ENCODE measurements at regions not wholly inside any gene's neighbourhood (a gene's known extent, or its start where the extent isn't known, plus 50 kb on each side); places are given as distances from the start of the nearest gene placed in this dataset.
"Not testable (repeated sequence)": the region's sequence is repeated elsewhere in the genome, so short reads cannot be mapped to it uniquely, and the experiment has no call there.

GRCh38 chrX:95718746-95719145 lies 965.9 kb upstream of the DIAPH2 start:
- H3K36me3 Mint-ChIP-seq (ENCODE audit: low read depth), result no peaks in the 10 kb centered on the region
- H3K27me3 Mint-ChIP-seq (ENCODE audit: low read depth), result no peaks in the 10 kb centered on the region
- no peak overlapping the region for H3K4me3 Mint-ChIP-seq
- no peak overlapping the region for H3K27ac Mint-ChIP-seq
- H3K9me3 Mint-ChIP-seq (ENCODE audit: insufficient read depth), result no peaks in the 10 kb centered on the region
- DNase-seq, result no peak
- ChIA-PET POLR2A (no interaction called here), CTCF (no interaction called here)
- no peaks in the 10 kb centered on the region for H3K4me1 Mint-ChIP-seq (ENCODE audit: low read depth)
- ATAC-seq, result no peak

GRCh38 chrX:95721011-95721410 lies 963.6 kb upstream of the DIAPH2 start:
- Mint-ChIP-seq H3K27ac (no peak overlapping the region), H3K9me3 (ENCODE audit: insufficient read depth) (no peaks in the 10 kb centered on the region), H3K36me3 (ENCODE audit: low read depth) (no peaks in the 10 kb centered on the region), H3K4me1 (ENCODE audit: low read depth) (no peaks in the 10 kb centered on the region), H3K4me3 (no peak overlapping the region), H3K27me3 (ENCODE audit: low read depth) (no peaks in the 10 kb centered on the region)
- DNase-seq (no peak), ATAC-seq (no peak)
- POLR2A ChIA-PET, result no interaction called here
- CTCF ChIA-PET, result no interaction called here

GRCh38 chrX:95728446-95728845 lies 956.2 kb upstream of the DIAPH2 start:
- POLR2A ChIA-PET, result no interaction called here
- H3K27ac Mint-ChIP-seq, result no peak overlapping the region
- no peaks in the 10 kb centered on the region for H3K36me3 Mint-ChIP-seq (ENCODE audit: low read depth)
- CTCF ChIA-PET, result no interaction called here
- ATAC-seq (no peak), DNase-seq (no peak)
- no peaks in the 10 kb centered on the region for H3K4me1 Mint-ChIP-seq (ENCODE audit: low read depth)
- H3K27me3 Mint-ChIP-seq (ENCODE audit: low read depth), result no peaks in the 10 kb centered on the region
- no peaks in the 10 kb centered on the region for H3K9me3 Mint-ChIP-seq (ENCODE audit: insufficient read depth)
- H3K4me3 Mint-ChIP-seq, result no peak overlapping the region

GRCh38 chrX:95729401-95729800 lies 955.2 kb upstream of the DIAPH2 start:
- Mint-ChIP-seq H3K4me1 (ENCODE audit: low read depth) (no peaks in the 10 kb centered on the region), H3K27ac (no peak overlapping the region), H3K27me3 (ENCODE audit: low read depth) (no peaks in the 10 kb centered on the region), H3K36me3 (ENCODE audit: low read depth) (no peaks in the 10 kb centered on the region), H3K9me3 (ENCODE audit: insufficient read depth) (no peaks in the 10 kb centered on the region), H3K4me3 (no peak overlapping the region)
- no peak for ATAC-seq
- POLR2A ChIA-PET, result no interaction called here
- CTCF ChIA-PET, result no interaction called here
- DNase-seq, result no peak

GRCh38 chrX:95733426-95733825 lies 951.2 kb upstream of the DIAPH2 start:
- CTCF ChIA-PET, result no interaction called here
- Mint-ChIP-seq H3K4me3 (no peak overlapping the region), H3K4me1 (ENCODE audit: low read depth) (no peaks in the 10 kb centered on the region), H3K27me3 (ENCODE audit: low read depth) (no peaks in the 10 kb centered on the region), H3K9me3 (ENCODE audit: insufficient read depth) (no peaks in the 10 kb centered on the region), H3K27ac (no peak overlapping the region), H3K36me3 (ENCODE audit: low read depth) (no peaks in the 10 kb centered on the region)
- POLR2A ChIA-PET, result no interaction called here
- no peak for ATAC-seq
- no peak for DNase-seq

GRCh38 chrX:95754411-95754810 lies 930.2 kb upstream of the DIAPH2 start:
- Mint-ChIP-seq H3K9me3 (ENCODE audit: insufficient read depth) (no peaks in the 10 kb centered on the region), H3K4me1 (ENCODE audit: low read depth) (no peaks in the 10 kb centered on the region), H3K4me3 (no peak overlapping the region), H3K36me3 (ENCODE audit: low read depth) (no peaks in the 10 kb centered on the region), H3K27me3 (ENCODE audit: low read depth) (no peaks in the 10 kb centered on the region), H3K27ac (no peak overlapping the region)
- DNase-seq, result no peak
- ATAC-seq, result no peak
- POLR2A ChIA-PET, result no interaction called here
- CTCF ChIA-PET, result no interaction called here

- no peak overlapping the region for H3K4me3 Mint-ChIP-seq
- no peaks in the 10 kb centered on the region for H3K4me1 Mint-ChIP-seq (ENCODE audit: low read depth)
- no peak for DNase-seq
- H3K27ac Mint-ChIP-seq, result no peak overlapping the region
- no peaks in the 10 kb centered on the region for H3K27me3 Mint-ChIP-seq (ENCODE audit: low read depth)
- ATAC-seq, result no peak
- H3K36me3 Mint-ChIP-seq (ENCODE audit: low read depth), result no peaks in the 10 kb centered on the region
- POLR2A ChIA-PET, result no interaction called here
- CTCF ChIA-PET, result no interaction called here
- H3K9me3 Mint-ChIP-seq (ENCODE audit: insufficient read depth), result no peaks in the 10 kb centered on the region
Observed at GRCh38 chrX:95760356-95760755, 924.3 kb upstream of the DIAPH2 start.

- H3K4me1 Mint-ChIP-seq (ENCODE audit: low read depth), result no peaks in the 10 kb centered on the region
- ChIA-PET CTCF (no interaction called here), POLR2A (no interaction called here)
- ATAC-seq (no peak), DNase-seq (no peak)
- H3K36me3 Mint-ChIP-seq (ENCODE audit: low read depth), result no peaks in the 10 kb centered on the region
- H3K9me3 Mint-ChIP-seq (ENCODE audit: insufficient read depth), result no peaks in the 10 kb centered on the region
- no peaks in the 10 kb centered on the region for H3K27me3 Mint-ChIP-seq (ENCODE audit: low read depth)
- no peak overlapping the region for H3K27ac Mint-ChIP-seq
- H3K4me3 Mint-ChIP-seq, result no peak overlapping the region
Observed at GRCh38 chrX:95762716-95763115, 921.9 kb upstream of the DIAPH2 start.

GRCh38 chrX:95764972-95765451 lies 919.6 kb upstream of the DIAPH2 start:
- POLR2A ChIA-PET, result no interaction called here
- ATAC-seq, result no peak
- Mint-ChIP-seq H3K36me3 (ENCODE audit: low read depth) (no peaks in the 10 kb centered on the region), H3K4me3 (no peak overlapping the region), H3K27me3 (ENCODE audit: low read depth) (no peaks in the 10 kb centered on the region), H3K9me3 (ENCODE audit: insufficient read depth) (no peaks in the 10 kb centered on the region), H3K27ac (no peak overlapping the region), H3K4me1 (ENCODE audit: low read depth) (no peaks in the 10 kb centered on the region)
- DNase-seq, result no peak
- CTCF ChIA-PET, result no interaction called here

GRCh38 chrX:95771198-95771597 lies 913.4 kb upstream of the DIAPH2 start:
- H3K36me3 Mint-ChIP-seq (ENCODE audit: low read depth); DNase-seq; H3K9me3 Mint-ChIP-seq (ENCODE audit: insufficient read depth); H3K27me3 Mint-ChIP-seq (ENCODE audit: low read depth); H3K4me1 Mint-ChIP-seq (ENCODE audit: low read depth); H3K27ac Mint-ChIP-seq; ATAC-seq; H3K4me3 Mint-ChIP-seq; CTCF ChIA-PET; POLR2A ChIA-PET: not testable (repeated sequence)

GRCh38 chrX:95791876-95792275 lies 892.8 kb upstream of the DIAPH2 start:
- H3K36me3 Mint-ChIP-seq (ENCODE audit: low read depth), result no peaks in the 10 kb centered on the region
- DNase-seq, result no peak
- no peaks in the 10 kb centered on the region for H3K4me1 Mint-ChIP-seq (ENCODE audit: low read depth)
- ChIA-PET CTCF (no interaction called here), POLR2A (no interaction called here)
- no peaks in the 10 kb centered on the region for H3K27me3 Mint-ChIP-seq (ENCODE audit: low read depth)
- no peak overlapping the region for H3K4me3 Mint-ChIP-seq
- no peak overlapping the region for H3K27ac Mint-ChIP-seq
- no peak for ATAC-seq
- H3K9me3 Mint-ChIP-seq (ENCODE audit: insufficient read depth), result no peaks in the 10 kb centered on the region

- DNase-seq, result no peak
- Mint-ChIP-seq H3K27ac (no peak overlapping the region), H3K4me3 (no peak overlapping the region), H3K36me3 (ENCODE audit: low read depth) (no peaks in the 10 kb centered on the region), H3K9me3 (ENCODE audit: insufficient read depth) (no peaks in the 10 kb centered on the region), H3K27me3 (ENCODE audit: low read depth) (no peaks in the 10 kb centered on the region), H3K4me1 (ENCODE audit: low read depth) (no peaks in the 10 kb centered on the region)
- ATAC-seq, result no peak
- ChIA-PET POLR2A (no interaction called here), CTCF (no interaction called here)
Observed at GRCh38 chrX:95797344-95797743, 887.3 kb upstream of the DIAPH2 start.

- Mint-ChIP-seq H3K36me3 (ENCODE audit: low read depth) (no peaks in the 10 kb centered on the region), H3K4me3 (no peak overlapping the region), H3K4me1 (ENCODE audit: low read depth) (no peaks in the 10 kb centered on the region), H3K9me3 (ENCODE audit: insufficient read depth) (no peaks in the 10 kb centered on the region), H3K27me3 (ENCODE audit: low read depth) (no peaks in the 10 kb centered on the region), H3K27ac (no peak overlapping the region)
- no peak for ATAC-seq
- POLR2A ChIA-PET, result no interaction called here
- CTCF ChIA-PET, result no interaction called here
- DNase-seq, result no peak
Observed at GRCh38 chrX:95823796-95824195, 860.8 kb upstream of the DIAPH2 start.

Measured in activated CD8-positive, alpha-beta T cell treated with anti-CD3 and anti-CD28 coated beads, Interleukin-2, amount 10 ng/mL, durations not matched to agents 7 days and 5 days (primary cell).